ENCODE measurements at regions not wholly inside any gene's neighbourhood (a gene's known extent, or its start where the extent isn't known, plus 50 kb on each side); places are given as distances from the start of the nearest gene placed in this dataset.
"Not testable (repeated sequence)": the region's sequence is repeated elsewhere in the genome, so short reads cannot be mapped to it uniquely, and the experiment has no call there.

DNA sequence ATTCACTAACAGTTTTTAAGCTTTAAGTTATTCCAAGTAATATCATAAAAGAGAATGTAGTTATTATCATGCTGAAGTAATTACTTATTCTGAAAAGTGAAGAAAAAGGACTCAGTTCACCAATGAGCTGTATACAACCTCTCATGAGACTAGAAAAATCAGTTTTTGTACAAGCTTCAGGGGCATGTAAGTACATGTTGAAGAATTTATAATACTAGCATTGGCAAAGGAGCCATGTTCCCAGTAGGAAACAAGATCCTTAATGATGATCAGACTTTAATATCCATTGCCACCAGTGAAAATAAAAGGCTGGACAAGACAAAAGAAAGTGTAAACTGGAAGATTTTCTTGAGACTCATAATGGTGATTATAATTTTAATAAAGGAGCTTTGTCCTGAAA lies 532.8 kb downstream of the PLOD2 start:
- no peak for DNase-seq (ENCODE audit: low read depth, low spot score)
- in situ Hi-C loops (cut with HindIII; ENCODE audit: low pct_unique_long_range_greater_than_20kb, low sequenced_read_pairs), result no loop called here

DNA sequence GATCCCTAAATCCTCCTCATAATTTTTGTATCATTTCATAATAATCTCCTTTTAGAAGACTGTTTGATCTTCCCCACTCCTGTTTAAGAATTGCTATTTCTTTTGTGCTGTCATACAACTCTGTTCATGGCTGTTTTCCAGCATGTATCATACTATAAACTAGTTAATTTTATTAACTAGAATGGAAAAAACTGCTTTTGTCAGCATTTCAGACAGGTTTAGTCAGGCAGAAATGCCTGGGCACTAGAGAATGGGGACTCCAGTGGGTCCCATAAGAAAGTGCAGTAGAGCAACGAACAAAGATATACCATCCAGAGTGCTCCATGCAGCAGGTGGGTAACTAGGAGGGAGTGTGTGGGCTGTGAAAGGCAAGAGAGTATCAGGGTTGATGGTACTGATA lies 523.9 kb downstream of the PLOD2 start:
- DNase-seq (ENCODE audit: low read depth, low spot score), result no peak
- in situ Hi-C loops (cut with HindIII; ENCODE audit: low pct_unique_long_range_greater_than_20kb, low sequenced_read_pairs), result no loop called here

DNA sequence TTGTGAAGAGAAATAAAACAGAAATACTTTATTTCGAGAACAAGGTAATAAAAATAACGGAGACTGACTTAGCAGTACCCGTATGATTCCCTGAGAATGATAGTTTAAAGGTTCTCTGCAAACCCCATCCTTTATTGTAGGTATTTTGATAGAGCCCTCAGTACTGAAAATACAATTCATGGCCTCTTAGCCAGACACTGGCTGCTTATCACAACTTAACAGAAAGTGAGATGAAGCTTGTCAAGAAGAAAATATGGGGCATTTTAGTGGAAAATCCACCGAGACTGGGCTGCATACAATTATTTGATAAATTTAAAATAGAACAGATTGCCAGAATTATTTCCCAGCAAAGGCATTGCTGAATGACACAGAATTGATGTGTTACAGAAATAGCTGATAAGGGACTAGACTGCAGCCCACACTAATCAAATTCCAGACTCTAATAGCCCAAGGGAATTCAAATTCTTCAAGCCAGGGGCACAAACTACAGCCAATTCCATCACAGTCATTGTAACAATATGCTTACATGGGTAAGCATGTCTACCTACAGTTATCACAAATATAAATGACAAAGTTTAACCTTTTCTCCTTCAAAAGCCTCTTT lies 521.9 kb downstream of the PLOD2 start:
- DNase-seq (ENCODE audit: low read depth, low spot score), result no peak
- in situ Hi-C loops (cut with HindIII; ENCODE audit: low pct_unique_long_range_greater_than_20kb, low sequenced_read_pairs), result no loop called here

DNA sequence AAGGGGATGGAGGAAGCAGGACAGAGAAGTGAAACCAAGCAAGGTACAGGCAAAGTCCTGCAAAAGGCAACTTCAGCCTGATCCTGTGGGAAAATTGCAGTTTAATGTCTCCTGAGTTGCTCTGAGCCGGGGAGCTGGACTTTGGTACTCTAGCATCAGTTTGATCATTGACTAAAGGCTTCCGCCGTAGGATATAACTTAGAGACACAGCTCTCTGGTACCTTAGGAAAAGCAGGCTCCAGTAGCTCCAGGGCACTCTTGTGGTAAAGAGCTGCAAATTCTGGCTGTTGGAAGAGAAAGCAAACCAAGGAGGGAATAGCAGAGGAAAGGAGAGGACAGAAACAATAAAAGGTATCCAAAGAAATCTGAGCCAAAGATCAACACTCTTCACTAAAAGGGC lies 521.1 kb downstream of the PLOD2 start:
- in situ Hi-C loops (cut with HindIII; ENCODE audit: low pct_unique_long_range_greater_than_20kb, low sequenced_read_pairs), result no loop called here
- no peak for DNase-seq (ENCODE audit: low read depth, low spot score)

DNA sequence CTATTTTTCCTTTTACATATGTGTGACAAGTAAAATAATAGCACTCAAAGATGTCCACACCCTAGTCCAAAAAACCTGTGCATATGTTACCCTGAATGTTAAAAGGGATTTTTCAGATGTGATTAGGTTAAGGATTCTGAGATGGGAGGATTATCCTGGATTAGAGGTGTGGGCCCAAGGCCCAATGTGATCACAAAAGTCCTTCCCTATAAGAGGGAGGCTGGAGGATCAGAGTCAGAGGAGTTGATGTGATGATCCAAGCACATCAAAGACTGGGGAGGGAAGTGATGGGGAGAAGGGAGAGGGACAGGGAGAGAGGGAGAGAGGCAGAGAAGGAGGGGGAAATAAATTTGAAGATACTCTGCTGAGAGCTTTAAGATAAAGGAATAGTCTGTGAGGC lies 512.6 kb downstream of the PLOD2 start:
- in situ Hi-C loops (cut with HindIII; ENCODE audit: low pct_unique_long_range_greater_than_20kb, low sequenced_read_pairs), result no loop called here

DNA sequence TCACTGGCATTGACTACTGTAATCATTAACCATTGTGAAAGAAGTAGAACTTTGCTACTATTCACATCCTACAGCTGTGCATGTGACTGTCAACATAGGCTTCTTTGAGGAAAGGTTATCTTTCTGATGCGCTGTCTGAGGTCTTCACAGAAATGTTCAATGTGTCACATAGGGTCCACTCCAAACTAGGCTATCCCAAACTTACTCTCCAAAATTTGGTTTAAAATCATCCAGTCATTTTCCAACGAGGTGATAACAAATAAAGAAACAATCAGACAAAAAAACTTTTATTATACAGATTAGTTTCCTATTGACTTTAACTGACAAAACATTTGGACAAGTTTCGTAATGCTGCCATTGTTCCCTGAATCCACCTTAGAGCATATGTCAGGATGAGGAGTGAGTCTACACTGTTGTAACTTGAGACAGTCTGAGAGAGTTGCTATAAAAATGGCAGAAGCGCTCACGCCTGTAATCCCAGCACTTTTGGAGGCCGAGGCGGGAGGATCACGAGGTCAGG lies 511.6 kb downstream of the PLOD2 start:
- DNase-seq (ENCODE audit: low read depth, low spot score), result no peak
- in situ Hi-C loops (cut with HindIII; ENCODE audit: low pct_unique_long_range_greater_than_20kb, low sequenced_read_pairs), result no loop called here

More for the DNA sequence above, 512.6 kb downstream of the PLOD2 start:
- no peak for DNase-seq (ENCODE audit: low read depth, low spot score)

DNA sequence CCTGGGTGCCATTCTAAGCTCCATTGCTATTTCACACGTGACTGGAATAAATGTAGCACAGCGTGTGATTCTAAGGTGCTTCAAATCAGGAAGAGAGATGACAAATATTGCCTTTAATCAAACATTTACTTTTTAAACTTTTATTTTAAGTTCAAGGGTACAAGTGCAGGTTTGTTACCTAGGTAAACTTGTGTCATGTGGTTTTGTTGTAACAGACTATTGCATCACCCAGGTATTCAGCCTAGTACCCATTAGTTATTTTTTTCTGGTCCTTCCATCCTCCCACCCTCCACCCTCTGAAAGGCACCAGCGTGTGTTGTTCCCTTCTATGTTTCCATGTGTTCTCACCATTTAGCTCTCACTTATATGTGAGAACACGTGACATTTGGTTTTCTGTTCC lies 510.8 kb downstream of the PLOD2 start:
- no peak for DNase-seq (ENCODE audit: low read depth, low spot score)
- in situ Hi-C loops (cut with HindIII; ENCODE audit: low pct_unique_long_range_greater_than_20kb, low sequenced_read_pairs), result no loop called here

DNA sequence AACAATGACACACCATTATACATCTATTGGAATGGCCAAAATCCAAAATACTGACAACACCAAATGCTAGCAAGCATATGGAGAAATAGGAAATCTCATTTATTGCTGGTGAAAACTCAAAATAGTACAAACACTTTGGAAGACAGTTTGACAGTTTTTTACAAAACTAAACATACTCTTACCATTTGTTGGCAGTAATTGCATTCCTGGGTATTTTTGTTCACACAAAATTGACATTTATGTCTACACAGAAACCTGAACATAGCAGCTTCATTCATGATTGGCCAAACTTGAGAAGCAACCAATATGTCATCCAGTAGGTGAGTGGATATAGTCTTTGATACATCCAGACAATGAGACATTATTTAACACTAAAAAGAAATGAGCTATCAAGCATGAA lies 489.9 kb downstream of the PLOD2 start:
- in situ Hi-C loops (cut with HindIII; ENCODE audit: low pct_unique_long_range_greater_than_20kb, low sequenced_read_pairs), result no loop called here
- DNase-seq (ENCODE audit: low read depth, low spot score), result no peak

DNA sequence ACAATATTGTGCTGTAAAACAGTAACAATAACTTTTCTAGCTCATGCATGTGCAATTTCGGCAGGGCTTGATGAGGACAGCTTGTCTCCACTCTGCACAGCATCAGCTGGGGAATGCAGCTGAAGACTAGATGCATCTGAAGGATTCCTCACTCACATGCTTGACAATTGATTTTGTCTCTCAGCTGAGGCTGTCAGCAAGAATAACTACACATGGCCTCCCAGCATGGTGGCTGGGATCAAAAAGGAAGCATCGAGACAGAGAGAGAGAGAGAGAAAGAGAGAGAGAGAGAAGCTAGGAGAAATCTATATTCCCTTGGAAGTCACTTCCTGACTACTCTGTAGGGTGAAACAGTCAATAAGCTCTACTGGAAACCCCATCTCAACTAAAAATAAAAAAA lies 487.1 kb downstream of the PLOD2 start:
- DNase-seq (ENCODE audit: low read depth, low spot score), result no peak
- in situ Hi-C loops (cut with HindIII; ENCODE audit: low pct_unique_long_range_greater_than_20kb, low sequenced_read_pairs), result no loop called here

DNA sequence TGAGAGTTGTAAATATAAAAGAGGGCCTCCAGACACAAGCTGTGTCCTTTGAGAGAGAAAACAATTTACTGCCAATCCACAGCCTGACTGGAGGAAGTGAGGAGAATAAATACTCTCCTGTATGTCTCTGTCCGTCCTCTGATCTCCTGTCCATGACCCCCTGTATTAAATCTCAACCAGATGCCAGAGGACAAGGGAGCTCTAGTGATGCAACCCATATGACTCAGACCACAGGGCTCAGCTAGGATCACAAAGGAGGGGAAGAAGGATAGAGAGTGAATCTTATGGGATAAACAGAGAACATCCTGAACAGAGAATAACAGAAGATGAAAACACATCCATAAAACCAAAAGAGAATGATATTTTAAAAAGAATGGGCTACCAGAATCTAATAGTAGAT lies 482.6 kb downstream of the PLOD2 start:
- in situ Hi-C loops (cut with HindIII; ENCODE audit: low pct_unique_long_range_greater_than_20kb, low sequenced_read_pairs), result no loop called here
- DNase-seq (ENCODE audit: low read depth, low spot score), result peak; percentile 49

DNA sequence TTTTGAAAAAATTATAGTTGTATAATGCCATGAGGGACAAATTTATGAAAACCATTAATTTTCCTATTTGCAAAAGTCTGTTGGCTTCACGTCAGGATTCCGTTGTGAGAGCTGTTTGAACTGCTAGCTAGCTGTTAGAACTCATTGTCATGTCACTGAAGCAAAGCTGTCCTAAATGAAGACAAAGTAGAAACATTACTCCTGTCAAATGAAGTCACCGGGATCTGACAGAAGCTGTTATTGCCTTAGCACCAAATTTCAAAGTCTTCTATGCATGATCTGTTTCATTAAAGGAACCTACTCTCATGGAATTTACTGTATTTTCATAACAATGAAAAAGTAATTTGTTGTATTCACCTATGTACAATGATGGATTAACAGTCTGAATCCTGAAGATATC lies 479.8 kb downstream of the PLOD2 start:
- DNase-seq (ENCODE audit: low read depth, low spot score), result no peak
- in situ Hi-C loops (cut with HindIII; ENCODE audit: low pct_unique_long_range_greater_than_20kb, low sequenced_read_pairs), result no loop called here

DNA sequence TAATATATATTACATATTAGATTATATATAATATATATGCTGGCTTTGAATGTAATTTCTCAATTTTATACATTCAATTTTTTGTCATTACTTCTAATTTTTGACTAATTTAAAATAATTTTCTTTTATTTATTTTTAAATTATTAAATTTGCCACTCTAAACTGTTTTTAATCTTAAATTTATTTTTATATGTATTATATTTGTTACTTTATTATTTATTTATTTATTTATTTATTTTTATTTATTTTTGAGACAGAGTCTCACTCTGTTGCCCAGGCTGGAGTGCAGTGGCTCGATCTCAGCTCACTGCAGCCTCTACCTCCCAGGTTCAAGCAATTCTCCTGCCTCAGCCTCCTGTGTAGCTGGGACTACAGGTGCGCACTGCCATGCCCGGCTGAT lies 473.0 kb downstream of the PLOD2 start:
- DNase-seq (ENCODE audit: low read depth, low spot score); in situ Hi-C loops (cut with HindIII; ENCODE audit: low pct_unique_long_range_greater_than_20kb, low sequenced_read_pairs): not testable (repeated sequence)

DNA sequence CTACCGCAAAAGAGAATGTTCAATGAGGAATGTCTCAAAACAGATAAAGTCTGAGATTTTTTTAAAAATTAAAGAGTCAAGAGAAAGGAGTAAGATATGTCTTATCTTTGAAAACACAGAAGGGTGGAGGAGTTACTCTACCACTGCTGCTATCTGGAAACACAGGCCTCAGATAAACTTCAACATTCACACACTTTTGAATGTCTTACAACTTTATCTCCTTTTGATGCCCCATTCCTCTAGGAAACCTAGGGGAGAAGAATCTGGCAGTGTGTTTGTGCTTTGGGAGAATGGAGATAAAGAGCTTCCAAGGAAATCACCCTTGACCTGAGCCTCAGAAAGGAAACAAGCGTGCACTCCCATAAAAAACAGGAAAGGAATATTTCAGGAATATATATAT lies 468.2 kb downstream of the PLOD2 start:
- no peak for DNase-seq (ENCODE audit: low read depth, low spot score)
- in situ Hi-C loops (cut with HindIII; ENCODE audit: low pct_unique_long_range_greater_than_20kb, low sequenced_read_pairs), result no loop called here

DNA sequence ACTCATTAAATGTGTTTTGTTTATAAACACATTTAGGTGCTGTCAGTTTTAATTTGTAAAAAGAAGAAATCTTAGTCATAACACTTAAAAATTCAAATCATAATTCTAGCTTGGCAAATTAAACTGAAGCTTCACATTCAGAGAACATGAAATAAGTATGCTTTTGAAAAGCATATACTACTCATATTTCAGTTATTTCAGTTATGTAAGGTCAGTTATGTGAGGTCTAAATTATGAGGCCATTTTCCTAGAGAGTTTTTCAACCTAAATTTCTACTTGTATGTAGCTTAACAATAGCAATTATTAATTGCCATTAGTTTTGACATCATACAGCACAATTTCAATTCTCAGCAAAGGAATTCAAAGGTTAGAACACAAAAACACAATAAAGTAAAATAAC lies 465.0 kb downstream of the PLOD2 start:
- DNase-seq (ENCODE audit: low read depth, low spot score), result no peak
- in situ Hi-C loops (cut with HindIII; ENCODE audit: low pct_unique_long_range_greater_than_20kb, low sequenced_read_pairs), result no loop called here

DNA sequence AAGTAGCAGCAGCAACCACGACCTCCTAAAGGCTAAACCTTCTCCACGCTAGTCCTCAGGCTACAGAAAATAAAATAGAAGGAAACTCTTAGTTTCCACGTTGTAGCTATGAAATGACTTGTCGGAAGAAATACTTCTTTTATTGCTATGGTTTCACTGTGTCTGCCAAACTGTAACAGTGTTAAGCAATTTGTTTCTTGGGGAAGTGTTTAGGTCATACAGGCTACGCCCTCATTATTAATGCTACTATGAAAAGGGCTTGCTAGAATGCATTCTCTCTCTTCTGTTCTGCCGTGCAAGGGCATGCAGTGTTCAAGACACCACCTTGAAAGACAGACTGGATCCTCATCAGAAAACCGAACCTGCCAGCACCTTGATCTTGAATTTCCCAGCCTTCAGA lies 462.7 kb downstream of the PLOD2 start:
- in situ Hi-C loops (cut with HindIII; ENCODE audit: low pct_unique_long_range_greater_than_20kb, low sequenced_read_pairs), result no loop called here
- no peak for DNase-seq (ENCODE audit: low read depth, low spot score)

DNA sequence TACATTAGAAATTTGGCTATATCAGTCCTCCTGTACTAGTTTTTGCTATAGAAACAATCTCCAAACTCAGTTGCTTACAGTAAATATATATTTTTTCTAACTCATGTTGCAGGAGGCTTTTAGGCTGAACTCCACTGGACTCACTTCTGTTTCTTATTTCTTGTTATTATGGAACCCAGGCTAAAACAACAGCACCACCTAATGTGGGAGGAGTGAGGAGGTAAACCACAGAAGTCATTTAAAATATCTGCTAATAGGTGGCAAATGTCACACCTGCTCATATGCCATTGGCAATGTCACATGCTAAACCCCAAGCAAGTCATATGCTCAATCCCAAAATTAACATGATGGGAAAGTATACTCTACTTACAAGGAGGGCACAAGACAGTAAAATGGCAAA lies 462.2 kb downstream of the PLOD2 start:
- in situ Hi-C loops (cut with HindIII; ENCODE audit: low pct_unique_long_range_greater_than_20kb, low sequenced_read_pairs), result no loop called here
- DNase-seq (ENCODE audit: low read depth, low spot score), result no peak

DNA sequence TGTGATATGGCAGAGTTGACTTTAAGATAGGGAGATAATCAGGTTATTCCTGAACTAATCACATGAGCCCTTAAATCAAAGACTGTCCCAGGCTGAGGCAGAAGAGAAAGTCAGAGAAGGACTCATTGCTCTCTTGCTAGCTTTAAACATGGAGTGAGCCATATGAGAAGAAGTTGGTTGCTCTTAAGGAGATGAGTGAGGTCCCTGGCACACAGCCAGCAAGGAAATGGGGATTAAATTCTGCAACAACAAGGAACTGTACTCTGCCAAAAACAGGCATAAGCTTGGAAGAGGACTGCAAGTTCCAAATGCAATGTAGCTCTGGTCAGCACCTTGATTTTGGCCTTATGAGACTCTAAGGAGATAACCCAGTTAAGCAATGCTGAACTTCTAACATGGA lies 457.0 kb downstream of the PLOD2 start:
- DNase-seq (ENCODE audit: low read depth, low spot score), result no peak
- in situ Hi-C loops (cut with HindIII; ENCODE audit: low pct_unique_long_range_greater_than_20kb, low sequenced_read_pairs), result no loop called here

DNA sequence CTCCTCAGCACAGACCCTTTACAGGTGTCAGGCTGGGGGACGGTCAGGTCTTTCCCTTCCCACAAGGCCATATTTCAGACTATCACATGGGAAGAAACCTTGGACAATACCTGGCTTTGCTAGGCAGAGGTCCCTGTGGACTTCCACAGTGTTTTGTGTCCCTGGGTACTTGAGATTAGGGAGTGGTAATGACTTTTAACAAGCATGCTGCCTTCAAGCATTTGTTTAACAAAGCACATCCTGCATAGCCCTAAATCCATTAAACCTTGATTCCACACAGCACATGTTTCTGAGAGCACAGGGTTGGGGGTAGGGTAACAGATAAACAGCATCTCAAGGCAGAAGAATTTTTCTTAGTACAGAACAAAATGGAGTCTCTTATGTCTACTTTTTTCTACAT lies 451.2 kb downstream of the PLOD2 start:
- in situ Hi-C loops (cut with HindIII; ENCODE audit: low pct_unique_long_range_greater_than_20kb, low sequenced_read_pairs); DNase-seq (ENCODE audit: low read depth, low spot score): not testable (repeated sequence)

DNA sequence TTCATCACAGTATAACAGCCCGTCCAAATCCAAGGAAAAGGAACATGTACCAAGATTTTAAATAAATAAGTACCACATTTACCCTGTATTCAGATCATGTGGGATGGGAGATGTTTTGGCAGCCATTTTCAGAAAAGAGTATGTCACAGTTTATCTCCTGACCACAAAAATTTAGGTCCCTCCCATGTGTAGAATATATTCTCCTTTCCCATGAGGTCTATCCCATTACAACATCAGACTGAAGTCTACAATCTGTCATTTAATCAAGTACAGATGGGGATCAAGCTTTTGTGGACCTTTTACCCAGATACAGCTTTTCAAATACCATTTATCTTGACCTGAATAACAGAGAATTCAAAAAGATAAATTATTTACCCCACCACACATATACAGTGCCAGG lies 444.5 kb downstream of the PLOD2 start:
- in situ Hi-C loops (cut with HindIII; ENCODE audit: low pct_unique_long_range_greater_than_20kb, low sequenced_read_pairs), result no loop called here
- DNase-seq (ENCODE audit: low read depth, low spot score), result no peak

DNA sequence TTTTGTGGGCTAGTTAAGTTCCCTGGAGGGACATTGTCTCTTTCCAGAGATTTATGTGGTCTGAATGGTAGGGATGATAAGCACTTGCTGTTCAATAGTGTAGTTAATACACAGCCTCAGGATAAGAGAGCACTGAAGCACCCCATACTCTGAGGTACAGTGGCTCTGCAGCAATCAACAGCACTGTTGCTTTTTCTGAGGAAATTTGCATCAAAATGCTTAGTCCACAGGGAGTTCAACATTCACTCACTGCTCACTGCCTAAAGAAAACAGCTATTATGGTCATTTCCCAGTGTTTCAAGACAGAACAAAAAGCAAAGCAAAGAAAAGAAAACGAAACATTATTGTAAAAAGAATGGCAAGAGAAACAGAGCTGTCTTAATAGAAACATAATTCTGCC lies 441.9 kb downstream of the PLOD2 start:
- in situ Hi-C loops (cut with HindIII; ENCODE audit: low pct_unique_long_range_greater_than_20kb, low sequenced_read_pairs), result no loop called here
- no peak for DNase-seq (ENCODE audit: low read depth, low spot score)
